GM18951 (cell line): ENCODE measurements at regions not wholly inside any gene's neighbourhood (a gene's known extent, or its start where the extent isn't known, plus 50 kb on each side); places are given as distances from the start of the nearest gene placed in this dataset.

Source experiments
- POLR2A ChIP-seq: IDR thresholded peaks from 4 replicates; pipeline ENCODE4 v1.6.1; 2011; ENCODE audit warnings: mild to moderate bottlenecking; ENCODE audit not compliant: insufficient read length, insufficient read depth; ENCODE audit errors: extremely low read depth
- in situ Hi-C: fragments of 300-500 bp; cut with MboI; formaldehyde crosslinking; loops from one replicate; pipeline ENCODE4 v1.12.0; 2022; ENCODE audit warnings: low sequenced_read_pairs, mixed read lengths, inconsistent platforms; ENCODE audit not compliant: unreplicated experiment

- no peak for TF ChIP-seq POLR2A
- in situ Hi-C loops: no loop called here
Measured at GRCh38 chr2:83481436-83481835, 977.6 kb downstream of the SUCLG1 start.

DNA sequence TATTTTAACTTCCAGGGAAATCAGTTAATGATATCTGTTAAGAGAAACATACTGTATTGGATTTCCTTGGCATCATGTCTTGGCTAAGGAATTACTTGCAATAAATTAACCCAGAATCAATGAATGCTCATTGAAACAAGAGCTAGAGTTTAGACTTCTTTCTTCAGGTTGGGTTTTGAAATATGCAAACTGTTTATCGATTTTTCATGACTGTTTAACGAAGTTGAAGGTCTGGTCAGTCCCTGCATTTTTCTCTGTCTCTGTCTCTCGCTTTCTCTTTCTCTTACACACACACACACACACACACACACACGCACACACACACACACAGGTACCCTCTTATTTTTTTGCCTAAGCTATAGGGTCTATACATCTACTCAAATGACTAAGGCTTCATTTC lies 981.0 kb downstream of the SUCLG1 start:
- in situ Hi-C loops: no loop called here
- TF ChIP-seq POLR2A: no peak

DNA sequence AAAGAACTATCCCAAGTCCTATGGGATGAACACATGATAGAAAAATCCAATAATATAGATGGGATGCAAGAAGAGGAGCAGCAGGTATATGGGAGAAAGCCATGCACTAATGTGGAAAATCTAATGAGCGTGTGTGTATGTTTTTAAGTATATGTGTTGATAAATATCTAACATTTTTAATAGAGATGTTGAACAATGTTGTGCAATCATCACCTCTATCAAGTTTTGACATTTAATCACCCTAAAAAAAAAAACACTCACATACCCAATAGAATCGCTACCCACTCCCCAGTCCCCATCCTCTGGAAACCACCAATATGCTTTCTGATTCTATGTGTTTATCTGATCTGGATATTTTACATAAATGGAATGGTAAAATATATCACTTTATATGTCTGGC lies 983.7 kb downstream of the SUCLG1 start:
- TF ChIP-seq POLR2A: no peak
- in situ Hi-C loops: no loop called here

DNA sequence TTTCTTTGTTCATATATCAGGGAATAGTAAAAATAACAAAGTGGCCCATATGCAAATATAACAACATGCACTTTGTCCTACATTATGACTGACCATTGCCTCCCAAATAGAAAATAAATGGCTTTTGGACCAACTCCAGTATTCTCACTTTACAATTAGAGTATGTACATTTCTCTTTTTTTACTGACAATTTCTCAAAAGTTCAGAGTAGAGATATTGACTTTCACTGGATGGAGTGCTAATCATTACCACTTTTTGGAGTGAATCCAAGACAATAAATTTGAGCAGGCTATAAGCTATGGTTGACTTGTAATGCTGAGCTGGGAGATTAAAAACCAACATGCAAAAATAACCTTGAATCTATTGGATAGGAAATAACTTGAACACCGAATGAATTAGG lies 987.4 kb downstream of the SUCLG1 start:
- in situ Hi-C loops: no loop called here

GRCh38 chr2:83470928-83471327 lies 988.2 kb downstream of the SUCLG1 start:
- in situ Hi-C loops: no loop called here
- no peak for TF ChIP-seq POLR2A

More for the DNA sequence above, 987.4 kb downstream of the SUCLG1 start:
- no peak for TF ChIP-seq POLR2A

DNA sequence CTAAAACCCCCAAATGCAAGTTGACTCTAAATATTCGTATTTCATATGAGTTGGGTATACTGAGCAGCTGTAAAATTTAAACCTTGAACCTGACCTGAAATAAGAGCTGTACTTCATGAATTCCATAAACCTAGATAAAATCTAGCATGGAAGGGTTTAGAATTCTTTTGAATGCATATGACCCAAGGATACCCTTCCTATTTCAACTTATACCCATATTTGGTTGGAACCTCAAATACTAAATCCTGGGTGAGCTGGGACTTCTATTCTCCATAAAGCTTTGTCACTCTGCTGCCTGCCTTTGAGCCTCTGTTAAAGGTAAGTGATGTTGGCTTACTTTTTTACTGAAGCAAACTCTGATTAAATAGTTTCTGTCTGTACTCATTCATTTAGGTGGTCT lies 994.6 kb downstream of the SUCLG1 start:
- in situ Hi-C loops: no loop called here
- TF ChIP-seq POLR2A: no peak

- TF ChIP-seq POLR2A: no peak
- in situ Hi-C loops: no loop called here
Measured at GRCh38 chr2:83462881-83463280, 996.2 kb downstream of the SUCLG1 start.

DNA sequence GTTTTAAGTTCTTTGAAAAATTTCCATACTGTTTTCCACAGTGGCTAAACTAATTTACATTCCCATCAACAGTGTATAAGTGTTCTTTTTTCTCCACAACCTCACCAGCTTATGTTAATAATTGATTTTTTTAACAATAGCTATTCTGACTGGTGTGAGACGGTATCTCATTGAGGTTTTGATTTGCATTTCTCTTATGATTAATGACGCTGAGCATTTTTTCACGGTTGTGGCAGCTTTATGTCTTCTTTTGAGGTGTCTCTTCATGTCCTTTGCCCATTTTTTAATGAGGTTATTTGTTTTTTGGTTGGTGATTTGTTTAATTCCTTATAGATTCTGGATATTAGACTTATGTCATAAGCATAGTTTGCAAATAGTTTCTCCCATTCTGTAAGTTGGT lies 997.9 kb downstream of the SUCLG1 start:
- in situ Hi-C loops: no loop called here
- no peak for TF ChIP-seq POLR2A

GRCh38 chr2:83459456-83459855 lies 999.6 kb downstream of the SUCLG1 start:
- TF ChIP-seq POLR2A: no peak
- in situ Hi-C loops: no loop called here

DNA sequence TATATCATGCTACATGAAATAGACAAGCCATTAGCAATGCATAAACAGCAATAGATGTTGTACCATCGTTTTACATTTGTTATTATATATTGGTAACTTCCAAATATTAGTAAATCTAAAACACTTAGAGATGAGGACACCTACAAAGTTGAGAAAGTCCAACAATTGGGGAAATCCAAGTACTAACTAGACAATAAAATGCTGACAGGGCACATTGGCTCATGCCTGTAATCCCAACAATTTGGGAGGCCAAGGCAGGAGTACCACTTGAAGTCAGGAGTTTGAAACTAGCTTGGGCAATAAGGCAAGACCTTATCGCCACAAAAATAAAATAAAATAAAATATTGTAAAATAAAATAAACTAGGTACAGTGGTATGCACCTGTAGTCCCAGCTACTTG lies 1023.1 kb downstream of the SUCLG1 start:
- in situ Hi-C loops: no loop called here
- TF ChIP-seq POLR2A: no peak

DNA sequence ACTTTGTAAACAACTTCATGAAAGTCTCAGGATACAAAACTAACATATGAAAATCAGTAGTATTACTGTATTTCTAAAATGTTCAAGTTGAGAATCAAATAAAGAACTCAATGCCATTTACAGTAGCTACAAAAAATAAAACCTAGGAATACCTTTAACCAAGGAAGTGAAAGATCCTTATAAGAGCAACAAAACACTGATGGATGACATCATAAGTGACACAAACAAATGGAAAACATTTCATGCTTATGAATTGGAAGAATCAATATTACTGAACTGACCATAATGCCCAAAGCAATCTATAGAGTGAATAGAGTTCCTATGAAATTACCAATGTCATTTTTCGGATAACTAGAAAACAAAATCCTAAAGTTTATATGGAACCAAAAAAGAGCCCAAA lies 1038.1 kb downstream of the SUCLG1 start:
- in situ Hi-C loops: no loop called here
- no peak for TF ChIP-seq POLR2A

DNA sequence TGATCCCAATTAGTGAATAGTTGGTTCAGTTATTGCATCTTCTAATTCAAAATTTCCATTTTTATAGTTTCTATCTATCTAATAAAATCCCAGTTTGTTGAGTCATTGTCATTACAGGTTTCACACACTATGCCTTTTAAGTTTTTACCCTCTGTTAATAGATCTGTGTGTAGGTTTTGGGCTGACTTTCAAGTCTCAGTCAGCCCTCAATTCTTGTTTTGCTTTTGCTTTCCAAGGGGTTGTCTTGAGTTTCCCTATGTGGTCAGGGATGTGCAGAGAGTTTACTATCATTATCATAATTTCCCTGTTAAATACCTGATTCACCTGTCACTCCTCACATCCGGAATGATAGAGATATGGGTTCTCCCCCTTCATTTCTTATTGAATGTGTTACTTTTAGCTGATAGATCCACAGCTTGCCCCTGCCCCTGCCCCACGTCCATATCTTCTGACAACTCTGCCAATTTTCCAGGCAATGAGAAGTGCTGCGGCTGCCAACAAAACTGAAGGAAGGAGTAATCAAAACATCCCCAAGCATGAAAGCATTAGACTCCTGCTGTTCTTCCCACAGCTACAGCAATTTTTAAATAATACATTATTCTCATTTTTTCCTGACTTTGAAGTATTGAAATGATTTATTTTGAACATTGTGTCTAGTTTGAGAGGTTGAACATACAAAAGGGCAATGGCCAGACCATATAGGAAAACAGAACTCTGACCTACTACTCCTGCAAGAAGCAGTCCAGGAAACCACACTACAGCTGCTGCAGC lies 1064.8 kb downstream of the SUCLG1 start:
- in situ Hi-C loops: no loop called here
- TF ChIP-seq POLR2A: no peak

DNA sequence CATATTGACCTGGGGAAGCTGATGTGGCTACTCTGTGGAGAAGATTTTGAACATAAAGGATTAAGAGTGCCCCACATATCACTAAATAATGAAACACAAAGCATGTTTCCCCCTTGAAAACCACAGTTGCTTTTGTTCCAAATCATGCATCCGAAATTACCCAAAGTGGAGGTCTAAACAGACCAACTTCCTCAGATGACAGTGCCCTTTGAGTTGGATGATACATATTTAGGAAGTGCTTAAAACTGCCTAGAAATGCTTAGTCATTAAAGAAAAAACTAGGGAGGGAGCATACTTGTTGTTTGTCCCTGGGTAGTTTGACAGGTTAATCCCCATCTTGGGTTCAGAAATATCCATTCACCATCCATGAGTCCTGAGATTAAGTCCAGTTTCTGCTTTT lies 1070.3 kb downstream of the SUCLG1 start:
- in situ Hi-C loops: no loop called here

DNA sequence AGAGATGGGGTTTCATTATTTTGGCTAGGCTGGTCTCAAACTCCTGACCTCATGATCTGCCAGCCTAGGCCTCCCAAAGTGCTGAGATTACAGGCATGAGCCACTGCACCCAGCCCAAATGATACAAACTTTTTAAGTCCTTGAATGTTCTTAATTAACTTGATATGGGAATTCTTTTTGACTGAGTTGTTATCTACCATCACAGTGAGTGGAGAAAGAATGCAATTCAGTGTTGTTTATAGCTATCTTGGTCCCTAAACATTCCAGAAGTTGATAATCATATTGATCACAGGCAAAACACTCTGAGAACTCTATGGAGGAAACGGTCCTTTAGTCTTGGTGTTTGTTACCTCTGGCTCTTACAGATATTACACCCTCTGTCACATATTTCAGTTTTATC lies 1072.5 kb downstream of the SUCLG1 start:
- in situ Hi-C loops: no loop called here
- no peak for TF ChIP-seq POLR2A

More for the DNA sequence above, 1070.3 kb downstream of the SUCLG1 start:
- no peak for TF ChIP-seq POLR2A
